ENCODE measurements at regions not wholly inside any gene's neighbourhood (a gene's known extent, or its start where the extent isn't known, plus 50 kb on each side); places are given as distances from the start of the nearest gene placed in this dataset.
A peak's percentile ranks its signal among the peaks of the same experiment; 100 is the strongest.
"Not testable (repeated sequence)": the region's sequence is repeated elsewhere in the genome, so short reads cannot be mapped to it uniquely, and the experiment has no call there.

DNA sequence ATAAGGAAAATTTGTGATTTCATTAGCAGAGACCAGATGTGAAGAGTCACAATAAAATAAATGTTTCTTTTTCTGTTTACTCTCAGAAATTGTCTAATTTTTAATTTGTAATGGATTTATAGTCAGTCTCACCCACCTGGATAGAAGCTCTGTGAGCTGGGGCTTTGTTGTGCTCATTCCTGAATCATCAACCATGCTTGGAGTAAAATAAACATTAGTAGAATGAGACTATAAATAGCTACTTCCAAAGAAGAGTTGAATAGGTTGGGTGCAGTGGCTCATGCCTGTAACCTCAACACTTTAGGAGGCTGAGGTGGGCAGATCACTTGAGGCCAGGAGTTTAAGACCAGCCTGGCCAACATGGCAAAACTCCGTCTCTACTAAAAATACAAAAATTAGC lies 185.3 kb upstream of the FBXO33 start:
- DNase-seq = no peak

DNA sequence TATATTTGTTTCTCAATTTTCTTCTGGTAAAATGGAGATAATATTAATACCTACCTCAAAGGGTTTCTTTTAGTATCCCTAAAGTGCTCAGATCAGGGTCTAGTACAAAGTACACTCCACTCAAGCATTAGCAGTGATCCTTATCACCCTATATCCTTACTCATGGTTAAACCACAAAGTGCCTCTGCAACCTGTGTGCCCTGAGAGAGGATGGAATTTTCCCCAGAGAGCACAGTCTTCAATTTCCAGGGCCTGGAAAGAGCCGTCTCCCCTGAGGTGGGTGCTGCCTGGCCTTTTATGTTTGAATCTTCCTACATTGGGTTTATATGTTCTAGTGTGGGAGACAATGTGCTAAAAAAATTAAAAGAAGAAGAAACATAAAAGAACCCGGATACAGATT lies 183.1 kb upstream of the FBXO33 start:
- no peak for DNase-seq

DNA sequence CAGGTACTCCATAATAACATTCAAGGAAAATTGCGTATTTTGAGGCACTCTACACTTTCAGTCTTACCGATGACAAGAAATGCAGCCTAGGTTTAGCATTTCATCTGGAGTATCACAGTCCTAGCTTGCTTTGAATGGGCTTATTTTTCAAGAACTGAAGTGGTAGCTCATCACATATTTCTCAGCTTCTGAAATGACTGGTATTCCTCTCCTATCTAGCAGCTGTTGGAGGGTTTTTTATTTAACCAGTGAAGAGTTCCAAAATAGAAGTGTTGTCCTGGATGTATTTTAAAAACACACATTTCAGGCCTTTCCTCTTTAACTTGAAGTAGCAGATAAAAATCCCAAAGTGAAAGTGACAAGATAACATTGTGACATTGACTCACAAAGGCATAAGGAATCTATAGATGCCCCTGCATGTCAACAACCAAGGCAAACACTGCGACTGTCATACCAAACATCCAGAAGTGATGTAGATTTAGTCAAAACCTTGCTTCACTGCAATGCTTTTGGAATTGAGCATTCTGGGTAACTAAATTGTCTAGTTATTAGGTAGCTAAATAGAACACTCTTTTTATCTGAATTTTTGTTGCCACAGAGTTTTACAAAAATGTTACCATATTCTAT lies 182.2 kb upstream of the FBXO33 start:
- no peak for DNase-seq

DNA sequence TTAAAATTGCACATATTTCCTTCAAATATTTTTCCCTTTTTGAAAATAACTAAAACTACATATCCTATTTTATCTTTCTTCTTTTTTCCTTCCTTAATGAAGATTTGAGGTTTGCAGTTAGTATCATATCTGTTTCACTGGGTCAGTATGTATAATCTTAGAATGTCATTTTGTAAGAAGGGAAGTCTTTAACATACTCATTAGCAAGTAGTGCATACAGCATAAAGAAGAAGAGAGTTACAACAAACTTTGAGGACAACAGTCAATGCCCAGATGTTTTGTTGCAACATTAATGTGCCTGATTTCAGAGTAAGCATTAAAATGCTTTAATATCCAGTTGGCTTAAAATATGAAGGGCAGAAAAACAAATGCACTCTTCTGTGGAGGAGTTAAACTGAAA lies 176.9 kb upstream of the FBXO33 start:
- DNase-seq = no peak

DNA sequence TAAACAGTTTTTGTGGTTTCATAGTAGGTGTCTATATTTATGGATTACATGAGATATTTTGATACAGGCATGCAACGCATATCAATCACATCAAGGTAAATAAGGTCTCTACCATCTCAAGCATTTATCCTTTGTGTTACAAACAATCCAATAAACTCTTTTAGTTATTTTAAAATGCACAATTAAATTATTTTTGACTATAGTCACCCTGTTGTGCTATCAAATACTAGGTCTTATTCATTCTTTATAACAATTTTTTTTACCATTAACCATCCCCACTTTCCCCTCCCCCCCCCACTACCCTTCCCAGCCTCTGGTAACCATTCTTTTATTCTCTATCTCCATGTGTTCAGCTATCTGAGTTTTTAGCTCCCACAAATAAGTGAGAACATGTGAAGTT lies 175.7 kb upstream of the FBXO33 start:
- DNase-seq = no peak

DNA sequence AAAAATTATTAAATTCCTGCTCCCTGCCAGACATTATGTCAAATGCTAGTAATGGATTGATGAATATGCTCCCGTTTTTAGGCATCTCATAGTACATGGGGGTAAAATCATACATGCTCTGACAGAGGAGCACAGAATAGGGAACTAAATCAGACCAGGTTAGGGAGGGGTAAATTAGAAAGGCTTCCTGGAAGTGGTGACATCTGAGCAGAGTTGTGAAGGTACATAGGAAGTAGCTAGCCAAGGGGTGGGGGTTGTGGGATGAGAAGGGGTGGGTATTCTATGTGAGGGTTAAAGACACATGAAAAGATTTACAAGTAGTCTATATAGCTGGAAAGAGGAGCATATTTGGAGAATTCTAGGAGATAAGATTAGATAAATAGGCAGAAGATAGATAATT lies 171.7 kb upstream of the FBXO33 start:
- no peak for DNase-seq

DNA sequence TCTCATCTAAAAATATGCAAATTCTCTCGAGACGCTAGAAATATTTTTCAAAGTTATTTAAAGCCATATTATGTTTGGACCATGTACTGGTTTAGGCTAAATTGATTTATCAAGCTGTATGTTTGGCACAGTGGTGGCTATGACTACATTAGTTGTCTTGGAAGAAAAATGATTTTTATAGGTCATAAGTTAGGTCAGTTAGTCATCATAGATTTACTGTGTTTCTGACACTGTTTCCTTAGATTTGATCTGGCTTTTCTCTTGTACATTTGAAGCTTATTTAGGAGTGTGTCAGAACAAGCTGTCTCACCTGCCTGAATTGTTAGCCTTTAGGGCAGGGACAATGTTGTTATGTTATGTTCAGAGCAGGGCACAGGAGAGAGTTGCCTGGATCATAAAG lies 161.1 kb upstream of the FBXO33 start:
- no peak for DNase-seq

DNA sequence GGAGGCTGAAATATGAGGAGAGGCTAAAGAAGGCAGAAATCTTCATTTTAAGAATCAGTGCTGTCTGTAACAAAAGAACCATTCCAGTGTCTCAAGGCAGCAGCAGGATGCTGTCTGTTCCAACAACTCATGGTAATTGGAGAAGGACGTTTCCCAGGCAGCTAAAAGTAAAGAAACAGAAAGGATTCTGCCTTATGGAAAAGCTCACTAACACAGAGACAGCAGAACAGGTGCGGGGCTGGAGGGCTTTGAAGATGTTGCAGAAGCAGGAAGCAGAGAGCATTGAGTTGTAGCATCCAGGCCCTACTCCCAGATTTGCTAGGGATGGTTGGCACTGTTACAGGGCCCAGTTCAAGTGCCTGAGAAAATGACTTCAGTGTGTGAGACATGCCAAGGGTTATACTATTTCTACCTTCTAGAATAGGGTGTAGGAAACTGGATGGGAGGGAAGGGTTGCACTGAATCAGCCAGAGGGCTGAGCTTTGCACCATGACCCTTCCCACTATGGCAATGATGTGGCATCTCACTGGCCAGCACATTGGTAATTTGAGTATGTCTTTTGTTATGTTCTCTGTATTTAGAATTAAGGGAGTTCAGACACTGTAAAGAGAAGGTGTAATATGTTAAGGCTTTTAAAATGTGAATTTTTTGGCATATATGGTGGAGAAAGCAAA lies 160.0 kb upstream of the FBXO33 start:
- no peak for DNase-seq

DNA sequence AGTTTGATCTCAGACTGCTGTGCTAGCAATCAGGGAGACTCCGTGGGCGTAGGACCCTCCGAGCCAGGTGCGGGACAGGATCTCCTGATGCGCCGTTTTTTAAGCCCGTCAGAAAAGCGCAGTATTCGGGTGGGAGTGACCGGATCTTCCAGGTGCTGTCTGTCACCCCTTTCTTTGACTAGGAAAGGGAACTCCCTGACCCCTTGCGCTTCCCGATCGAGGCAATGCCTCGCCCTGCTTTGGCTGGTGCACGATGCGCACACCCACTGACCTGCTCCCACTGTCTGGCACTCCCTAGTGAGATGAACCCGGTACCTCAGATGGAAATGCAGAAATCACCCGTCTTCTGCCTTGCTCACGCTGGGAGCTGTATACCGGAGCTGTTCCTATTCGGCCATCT lies 157.6 kb upstream of the FBXO33 start:
- DNase-seq = not testable (repeated sequence)

DNA sequence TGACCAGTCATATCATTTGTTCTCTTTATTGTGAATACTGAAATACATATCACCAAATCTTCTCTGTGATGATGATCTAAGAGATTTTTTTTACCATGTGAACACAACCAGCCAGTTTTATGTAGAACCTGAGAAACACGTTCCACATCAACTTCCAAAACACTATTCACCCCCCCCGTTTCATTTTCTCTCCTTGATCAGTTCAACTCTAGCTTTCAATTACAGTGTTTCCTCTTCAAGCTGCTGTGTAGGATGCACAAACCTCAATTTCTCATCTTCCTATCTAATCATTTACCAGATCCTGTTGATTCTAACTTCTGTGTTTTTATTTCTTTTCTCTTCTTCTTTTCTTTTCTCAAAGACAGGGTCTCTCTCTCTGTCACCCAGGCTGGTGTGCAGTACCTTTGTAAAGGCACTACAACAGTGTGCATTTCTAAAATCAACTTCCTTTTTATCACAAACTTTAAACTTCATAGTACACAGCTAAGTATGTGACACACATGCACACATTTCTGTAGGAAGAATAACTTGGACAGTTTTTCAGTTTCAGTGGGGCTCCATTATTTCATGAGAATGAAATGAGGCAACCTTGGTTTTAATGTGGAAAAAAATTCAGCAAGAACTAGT lies 149.9 kb upstream of the FBXO33 start:
- no peak for DNase-seq

DNA sequence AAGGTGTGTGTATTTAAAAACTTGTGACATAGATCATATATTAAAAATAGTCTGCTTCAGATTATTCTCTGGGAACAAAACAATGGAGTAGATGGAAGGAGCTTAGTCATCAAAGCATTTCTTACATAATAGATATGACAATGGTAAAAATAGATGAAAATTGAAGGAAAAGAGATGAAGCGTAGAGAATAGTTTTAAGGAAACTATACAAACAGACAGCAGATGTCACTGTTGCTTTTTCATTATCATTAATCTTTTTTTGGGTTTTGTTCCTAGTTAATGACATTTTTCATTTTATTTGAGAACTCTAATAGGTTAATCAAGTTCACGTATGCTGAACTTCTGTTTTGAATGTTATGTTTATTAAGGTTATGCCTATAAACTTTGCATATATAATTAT lies 149.2 kb upstream of the FBXO33 start:
- DNase-seq = peak in 1 of 2 experiments; percentile 25

DNA sequence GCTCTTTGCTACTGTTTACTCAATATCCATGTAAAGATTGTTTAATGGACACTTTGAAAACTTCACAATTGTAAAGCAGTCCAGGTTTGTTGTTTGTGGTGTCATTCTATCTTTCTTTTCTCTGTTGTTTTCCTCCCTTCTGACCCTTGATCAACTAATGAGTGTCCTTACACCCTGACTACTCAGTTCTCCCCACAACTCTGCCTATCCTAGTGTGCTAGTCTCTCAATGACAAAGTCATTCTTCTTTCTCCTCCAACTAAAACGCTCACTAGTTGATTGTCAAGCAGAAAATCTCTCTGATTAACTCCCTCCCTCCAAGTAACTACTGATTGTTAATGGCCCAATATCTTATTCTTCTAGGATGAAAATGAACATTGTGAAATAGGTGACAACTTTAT lies 148.5 kb upstream of the FBXO33 start:
- DNase-seq = no peak

DNA sequence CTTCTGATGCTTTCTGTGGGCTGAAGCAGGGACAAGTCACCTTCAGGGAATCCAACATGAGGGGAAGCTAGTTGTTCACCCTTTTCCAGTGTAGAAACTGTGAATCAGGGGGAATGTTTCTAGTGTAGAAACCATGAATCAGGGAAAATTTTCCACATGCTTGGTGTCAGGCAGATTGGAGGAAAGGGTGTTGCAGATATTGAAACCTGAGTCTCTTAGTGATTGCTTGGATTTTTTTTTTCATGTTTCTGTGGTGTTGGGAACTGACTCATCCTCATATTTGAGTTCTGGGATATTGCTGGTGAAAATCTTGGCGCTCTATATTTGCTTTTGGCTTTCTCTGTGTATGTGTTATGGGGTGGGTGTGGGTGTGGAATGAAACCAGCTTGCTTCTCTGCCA lies 144.5 kb upstream of the FBXO33 start:
- DNase-seq = no peak

DNA sequence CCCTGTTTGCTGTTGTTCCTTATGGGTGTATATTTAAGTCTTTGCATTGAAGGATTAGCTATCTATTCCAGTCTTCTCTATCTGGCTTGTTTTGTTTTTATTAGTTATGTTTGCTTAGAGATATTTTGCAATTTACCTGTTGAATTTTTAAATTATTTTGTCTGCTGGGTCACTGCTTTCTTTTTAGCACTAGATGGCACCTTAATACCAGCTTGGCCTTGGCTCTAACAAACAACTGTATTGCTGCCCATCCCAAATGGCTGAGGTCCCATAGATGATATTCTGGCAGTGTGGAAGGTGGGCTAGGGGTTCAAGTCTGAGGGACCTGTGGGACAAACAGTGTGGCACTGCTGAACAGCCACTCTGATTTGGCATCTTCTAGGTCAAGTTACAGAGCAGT lies 144.0 kb upstream of the FBXO33 start:
- DNase-seq = no peak

DNA sequence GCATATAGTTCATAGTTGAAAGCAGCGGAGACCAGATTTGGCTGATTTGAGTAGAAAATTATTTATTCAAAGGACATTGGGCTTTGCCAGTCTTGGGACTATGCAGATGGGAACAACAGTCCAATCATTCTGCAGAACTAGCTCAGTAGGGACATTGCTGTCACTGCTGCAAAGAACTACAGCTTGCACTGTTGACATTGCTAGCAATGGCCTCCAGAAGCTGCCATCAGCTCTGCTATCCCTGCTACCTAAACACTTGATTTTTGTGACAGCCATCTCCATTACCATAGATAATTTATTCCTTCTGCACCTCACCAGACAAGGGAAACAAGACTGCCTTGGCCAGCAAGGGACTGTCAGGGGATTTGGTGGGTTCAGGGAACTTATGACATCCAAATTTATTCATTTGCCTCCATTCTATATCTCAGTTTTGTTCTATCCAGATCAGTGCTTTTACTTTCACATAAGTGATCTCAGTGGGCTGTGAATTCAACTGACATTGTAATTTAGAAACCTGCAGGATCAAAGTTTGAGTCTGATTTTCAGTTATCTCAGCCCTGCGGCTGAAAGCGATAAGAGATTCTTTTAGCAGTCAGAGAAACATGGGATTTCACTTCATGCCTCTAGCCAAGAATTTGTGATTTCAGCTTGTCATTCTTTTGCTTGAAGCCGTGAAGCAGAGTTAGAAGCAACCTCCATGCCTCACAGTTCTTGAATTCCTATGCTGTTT lies 136.7 kb upstream of the FBXO33 start:
- no peak for DNase-seq

DNA sequence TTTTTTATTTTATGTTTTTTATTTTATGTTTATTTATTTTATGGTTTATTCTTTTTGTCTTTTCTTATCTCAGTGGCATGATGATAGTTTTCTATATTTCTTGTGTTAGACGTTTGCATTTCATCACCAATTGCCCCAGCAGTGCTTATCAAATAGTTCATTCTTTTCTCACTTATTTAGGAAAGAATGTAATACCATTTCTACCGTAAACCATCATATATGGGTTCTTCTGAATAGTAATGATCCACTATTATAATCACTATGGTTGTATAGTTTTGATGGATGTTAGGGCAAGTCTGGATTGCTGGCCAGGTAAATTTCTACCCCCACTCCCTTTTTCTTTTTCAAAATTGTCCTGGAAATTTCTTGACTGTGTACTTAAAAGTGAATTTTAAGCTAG lies 134.6 kb upstream of the FBXO33 start:
- DNase-seq = no peak

DNA sequence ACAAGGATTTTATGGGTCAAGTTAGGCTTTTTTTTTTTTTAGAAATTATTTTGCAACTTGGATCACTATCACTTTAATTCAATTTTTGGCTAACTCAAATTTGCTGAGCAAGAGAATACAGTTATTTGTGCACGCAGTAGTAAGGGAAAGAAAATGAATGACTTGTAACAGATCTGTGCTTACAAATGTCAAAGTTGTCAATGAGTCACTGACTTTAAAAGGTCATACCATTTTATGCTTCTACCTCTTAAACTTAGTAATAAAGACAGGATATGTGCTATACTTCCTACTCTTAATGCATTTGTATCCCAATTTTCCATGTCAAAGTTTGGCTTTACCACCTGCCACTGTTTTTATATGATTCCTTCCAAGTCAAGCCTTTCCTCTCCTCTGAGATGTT lies 131.1 kb upstream of the FBXO33 start:
- DNase-seq = no peak

DNA sequence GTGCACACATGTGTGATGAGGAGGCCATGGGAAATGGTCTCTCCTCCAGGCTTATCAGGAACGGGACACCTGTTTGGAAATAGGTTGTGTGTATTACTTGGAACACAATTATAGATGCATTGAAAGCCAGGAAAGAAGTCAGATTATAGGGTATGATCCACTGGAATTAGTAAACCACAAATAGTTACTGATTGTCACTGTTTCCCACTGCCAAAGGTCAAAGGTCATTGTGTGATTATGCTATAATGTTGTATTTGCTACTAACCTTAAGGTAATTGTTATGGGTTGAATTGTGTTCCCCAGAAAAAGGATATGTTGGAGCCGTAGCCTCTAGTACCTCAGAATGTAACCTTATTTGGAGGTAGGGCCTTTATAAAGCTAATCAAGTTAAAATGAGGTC lies 129.9 kb upstream of the FBXO33 start:
- no peak for DNase-seq

DNA sequence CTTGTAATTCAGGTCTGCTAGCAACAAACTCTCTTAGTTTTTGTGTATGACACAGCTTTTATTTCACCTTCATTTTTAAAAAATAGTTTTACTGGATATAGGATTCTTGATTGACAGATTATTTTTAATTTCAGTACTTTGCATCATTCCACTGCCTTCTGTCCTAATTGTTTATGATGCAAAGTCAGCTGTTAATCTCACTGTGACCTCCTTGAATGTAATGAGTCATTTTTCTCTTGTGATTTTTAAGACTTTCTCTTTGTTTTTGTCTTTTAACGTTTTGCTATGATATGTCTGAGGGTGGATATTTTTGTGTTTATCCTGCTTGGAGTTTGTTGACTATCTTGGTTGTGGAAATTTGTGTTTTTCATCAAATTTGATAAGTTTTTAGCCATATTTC lies 126.3 kb upstream of the FBXO33 start:
- DNase-seq = no peak

DNA sequence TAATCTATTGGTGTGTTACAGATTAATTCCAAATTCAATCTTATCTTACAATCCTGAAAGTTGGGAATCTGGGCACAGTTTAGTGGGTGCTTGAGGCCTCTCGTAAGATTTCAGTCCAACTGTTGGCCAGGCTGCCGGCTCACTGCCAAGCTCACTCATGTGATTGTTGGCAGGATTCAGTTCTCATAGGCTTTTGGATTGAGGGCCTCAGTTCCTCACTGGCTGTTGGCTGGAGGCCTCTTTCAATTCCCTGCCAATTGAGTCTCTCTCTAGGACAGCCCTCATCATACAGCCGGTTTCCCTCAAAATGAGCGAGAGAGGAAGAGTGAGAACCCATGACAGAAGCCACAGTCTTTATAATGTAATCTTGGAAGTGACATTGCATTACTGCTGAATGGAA lies 123.5 kb upstream of the FBXO33 start:
- DNase-seq = peak; percentile 4 to 79

DNA sequence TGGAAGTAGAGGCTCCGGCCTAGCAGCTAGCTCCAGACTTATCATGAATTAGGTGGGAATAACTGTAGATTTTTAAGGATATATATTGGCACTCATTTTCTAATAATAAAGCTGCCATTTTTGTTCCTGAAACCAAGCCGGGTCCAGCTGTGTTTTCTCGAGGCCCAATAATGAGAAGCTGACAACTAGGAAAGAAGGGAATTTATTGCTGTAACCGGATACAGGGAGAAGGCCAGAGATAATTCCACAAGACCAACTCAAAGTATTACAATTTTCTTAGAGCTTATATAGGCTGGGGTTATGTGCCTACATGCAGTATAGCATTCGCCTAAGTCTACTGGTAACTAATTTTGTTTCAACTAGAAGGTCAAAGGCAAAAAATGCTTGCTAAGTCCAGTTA lies 122.3 kb upstream of the FBXO33 start:
- DNase-seq = no peak

DNA sequence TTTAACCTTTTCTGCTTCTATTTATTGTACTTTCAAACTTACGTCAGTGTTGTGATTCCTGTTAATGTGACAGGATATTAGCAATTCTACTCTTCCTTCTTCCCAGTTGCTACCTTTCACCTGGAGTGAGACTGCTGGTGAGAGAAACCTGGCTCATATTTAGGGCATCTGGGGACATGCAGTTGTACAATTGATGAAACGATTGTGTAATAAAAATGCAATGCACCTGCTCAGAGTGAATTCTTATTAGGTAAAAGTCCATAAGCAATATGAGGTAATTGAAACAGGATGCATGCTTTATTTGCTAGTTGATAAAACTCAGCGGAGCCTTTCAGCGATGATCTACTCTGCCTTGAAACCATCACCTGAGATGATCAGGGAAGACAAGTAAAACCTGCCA lies 116.1 kb upstream of the FBXO33 start:
- no peak for DNase-seq

DNA sequence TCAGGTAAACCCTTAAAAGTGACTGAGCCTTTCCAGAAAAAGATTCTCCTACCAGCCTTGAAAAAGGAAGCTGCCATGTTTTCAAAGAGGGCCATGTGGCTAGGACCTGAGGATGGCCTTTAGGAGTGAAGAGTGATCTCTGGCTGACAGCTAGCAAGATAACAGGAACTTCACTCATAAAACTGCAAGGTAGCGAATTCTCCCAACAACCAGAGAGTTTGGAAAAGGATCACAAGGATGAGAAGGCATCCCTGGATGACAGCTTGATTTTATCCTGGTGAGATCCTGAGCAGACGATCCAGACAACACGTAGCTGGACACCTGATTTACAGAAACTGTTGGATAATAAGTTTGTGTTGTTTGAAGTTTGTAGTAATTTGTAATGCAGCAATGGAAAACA lies 115.6 kb upstream of the FBXO33 start:
- DNase-seq = no peak

DNA sequence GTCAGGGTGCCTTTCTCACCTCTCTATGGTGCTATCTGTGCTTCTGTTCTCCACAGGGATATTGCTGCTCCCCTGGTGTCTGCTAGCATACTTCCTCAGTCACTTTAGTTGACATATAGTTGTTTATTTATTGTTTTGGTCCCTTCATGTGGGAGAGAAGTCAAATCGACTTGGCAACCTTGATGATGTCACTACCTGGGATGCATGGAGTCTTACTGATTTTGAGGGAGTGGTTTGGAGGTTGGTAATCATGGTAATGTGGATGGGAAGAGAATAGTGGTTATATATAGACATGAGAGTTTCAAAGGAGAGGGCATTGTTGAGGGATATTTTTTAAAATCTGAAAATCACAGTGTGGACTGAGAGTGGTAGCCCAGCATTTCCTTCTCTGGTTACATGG lies 73.6 kb upstream of the FBXO33 start:
- DNase-seq = no peak
